Body of pancreas (tissue), 4 donors: ENCODE measurements at regions not wholly inside any gene's neighbourhood (a gene's known extent, or its start where the extent isn't known, plus 50 kb on each side); places are given as distances from the start of the nearest gene placed in this dataset.

Source experiments
- ATAC-seq: fragments of 150-250 bp; one replicate; pipeline ENCODE4 v1.9.1; 2016
- DNase-seq, 4 donors: peaks; one replicate each; pipeline ENCODE4 v3.0.0-alpha.2; 2019
- H3K27ac ChIP-seq, 4 donors: fragments of 200-600 bp; sonication (generic); 1 replicate in 3 of 4; 2 replicates in 1 of 4; pipeline versions ENCODE4 v1.5.1 to v1.6.1; 2016 to 2019; ENCODE audit warnings: mild to moderate bottlenecking in 1 of 4, mixed read lengths in 1 of 4, moderate library complexity in 1 of 4
- H3K27me3 ChIP-seq, 2 donors: fragments of 200-600 bp; sonication (generic); one replicate each; pipeline ENCODE4 v1.6.0; 2016; ENCODE audit warnings: mild to moderate bottlenecking in 1 of 2
- H3K36me3 ChIP-seq, 2 donors: fragments of 200-600 bp; sonication (generic); replicated peaks in 1 of 2; 2 replicates each; pipeline ENCODE4 v1.5.1; 2016; ENCODE audit warnings: low read depth in 2 of 2; ENCODE audit not compliant: insufficient read depth in 1 of 2
- H3K4me1 ChIP-seq: fragments of 200-600 bp; sonication (generic); one replicate; pipeline ENCODE4 v1.6.0; 2016
- H3K4me3 ChIP-seq, 2 donors: fragments of 200-600 bp; sonication (generic); 1 replicate in 1 of 2; 2 replicates in 1 of 2; pipeline ENCODE4 v1.5.1; 2016 to 2019
- H3K9me3 ChIP-seq, 3 donors: fragments of 200-600 bp; sonication (generic); 1 replicate in 2 of 3; 2 replicates in 1 of 3; pipeline ENCODE4 v1.5.1; 2016
- POLR2A ChIP-seq, 3 donors: fragments of 450-650 bp; IDR thresholded peaks; one replicate each; pipeline ENCODE4 v1.6.1; 2016; ENCODE audit warnings: antibody characterized with exemption in 3 of 3, mild to moderate bottlenecking in 2 of 3
- WGBS, 2 donors: methylation state at CpG; one replicate each; pipeline ENCODE4 v1.1.5; 2017; 5-methylcytosine and 5-hydroxymethylcytosine counted together
- intact Hi-C: fragments of 100-400 bp; cut with DNase I; formaldehyde crosslinking; loops from one replicate; pipeline ENCODE4 v1.15.1; 2023
- TF ChIP-seq, protein P1 (sequence below), 7 experiments: fragments of 450-650 bp in 4 of 7; fragments of 200-600 bp in 3 of 7; sonication (generic) in 3 of 7; IDR thresholded peaks; one replicate each; pipeline ENCODE4 v1.5.1; 2016 to 2019; ENCODE audit warnings: antibody characterized with exemption in 7 of 7

DNA sequence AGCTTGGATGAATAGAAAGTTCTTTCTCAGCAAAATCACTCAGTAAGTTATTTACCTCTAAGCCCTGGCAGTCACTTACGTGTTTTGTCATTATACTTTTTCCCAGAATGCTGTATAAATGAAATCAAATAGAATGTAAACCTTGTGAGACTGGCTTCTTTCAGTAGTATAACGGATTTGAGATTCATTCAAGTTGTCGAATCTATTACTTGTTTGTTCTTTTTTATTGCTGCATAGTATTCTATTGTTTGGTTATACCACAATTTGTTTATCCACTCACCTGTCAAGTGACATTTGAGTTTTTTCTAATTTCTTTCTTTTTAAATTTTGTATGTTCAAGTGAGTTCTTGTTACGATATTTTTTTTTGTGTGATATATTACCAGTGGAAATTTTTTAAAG lies 381.6 kb downstream of the EDEM1 start:
- intact Hi-C loops: no loop called here

DNA sequence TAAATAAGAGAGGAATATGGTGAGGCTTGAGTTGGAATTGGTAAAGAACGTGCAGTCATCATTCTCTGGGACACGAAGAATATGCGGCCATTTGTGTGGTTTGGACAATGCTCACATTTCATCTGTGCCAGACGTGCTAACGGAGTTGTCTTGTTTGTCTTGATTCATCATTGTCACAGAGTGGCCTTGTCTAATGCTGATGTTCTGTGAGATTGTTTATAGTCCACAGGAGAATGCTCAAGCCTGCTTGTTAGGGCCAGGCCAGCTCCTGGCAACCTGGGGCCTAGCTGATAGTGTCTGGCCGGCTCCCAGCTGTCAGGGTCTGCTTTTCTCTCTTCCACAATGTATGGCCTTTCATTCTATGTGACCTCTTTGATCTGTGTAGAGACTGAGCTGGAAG lies 384.7 kb downstream of the EDEM1 start:
- 56 to 63% methylated on average over 6 of the region's 6 CpGs for WGBS, 2 donors
- no peak for TF ChIP-seq POLR2A (IDR thresholded peaks at IDR 0.05)
- TF ChIP-seq, protein P1, sequence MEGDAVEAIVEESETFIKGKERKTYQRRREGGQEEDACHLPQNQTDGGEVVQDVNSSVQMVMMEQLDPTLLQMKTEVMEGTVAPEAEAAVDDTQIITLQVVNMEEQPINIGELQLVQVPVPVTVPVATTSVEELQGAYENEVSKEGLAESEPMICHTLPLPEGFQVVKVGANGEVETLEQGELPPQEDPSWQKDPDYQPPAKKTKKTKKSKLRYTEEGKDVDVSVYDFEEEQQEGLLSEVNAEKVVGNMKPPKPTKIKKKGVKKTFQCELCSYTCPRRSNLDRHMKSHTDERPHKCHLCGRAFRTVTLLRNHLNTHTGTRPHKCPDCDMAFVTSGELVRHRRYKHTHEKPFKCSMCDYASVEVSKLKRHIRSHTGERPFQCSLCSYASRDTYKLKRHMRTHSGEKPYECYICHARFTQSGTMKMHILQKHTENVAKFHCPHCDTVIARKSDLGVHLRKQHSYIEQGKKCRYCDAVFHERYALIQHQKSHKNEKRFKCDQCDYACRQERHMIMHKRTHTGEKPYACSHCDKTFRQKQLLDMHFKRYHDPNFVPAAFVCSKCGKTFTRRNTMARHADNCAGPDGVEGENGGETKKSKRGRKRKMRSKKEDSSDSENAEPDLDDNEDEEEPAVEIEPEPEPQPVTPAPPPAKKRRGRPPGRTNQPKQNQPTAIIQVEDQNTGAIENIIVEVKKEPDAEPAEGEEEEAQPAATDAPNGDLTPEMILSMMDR (IDR thresholded peaks at IDR 0.05): no peak

More for the DNA sequence above, 381.6 kb downstream of the EDEM1 start:
- no peak overlapping the region for H3K27ac ChIP-seq
- no peaks in the 10 kb centered on the region for H3K9me3 ChIP-seq
- WGBS, 2 donors: 81 to 86% methylated on average over 4 of the region's 4 CpGs
- no peak for DNase-seq
- H3K27me3 ChIP-seq: no peaks in the 10 kb centered on the region
- H3K4me1 ChIP-seq: no peaks in the 10 kb centered on the region
- H3K4me3 ChIP-seq: no peak overlapping the region
- no peak for TF ChIP-seq POLR2A (IDR thresholded peaks at IDR 0.05)
- TF ChIP-seq, protein P1 (IDR thresholded peaks at IDR 0.05): no peak
- H3K36me3 ChIP-seq: no peaks in the 10 kb centered on the region
- ATAC-seq: no peak

DNA sequence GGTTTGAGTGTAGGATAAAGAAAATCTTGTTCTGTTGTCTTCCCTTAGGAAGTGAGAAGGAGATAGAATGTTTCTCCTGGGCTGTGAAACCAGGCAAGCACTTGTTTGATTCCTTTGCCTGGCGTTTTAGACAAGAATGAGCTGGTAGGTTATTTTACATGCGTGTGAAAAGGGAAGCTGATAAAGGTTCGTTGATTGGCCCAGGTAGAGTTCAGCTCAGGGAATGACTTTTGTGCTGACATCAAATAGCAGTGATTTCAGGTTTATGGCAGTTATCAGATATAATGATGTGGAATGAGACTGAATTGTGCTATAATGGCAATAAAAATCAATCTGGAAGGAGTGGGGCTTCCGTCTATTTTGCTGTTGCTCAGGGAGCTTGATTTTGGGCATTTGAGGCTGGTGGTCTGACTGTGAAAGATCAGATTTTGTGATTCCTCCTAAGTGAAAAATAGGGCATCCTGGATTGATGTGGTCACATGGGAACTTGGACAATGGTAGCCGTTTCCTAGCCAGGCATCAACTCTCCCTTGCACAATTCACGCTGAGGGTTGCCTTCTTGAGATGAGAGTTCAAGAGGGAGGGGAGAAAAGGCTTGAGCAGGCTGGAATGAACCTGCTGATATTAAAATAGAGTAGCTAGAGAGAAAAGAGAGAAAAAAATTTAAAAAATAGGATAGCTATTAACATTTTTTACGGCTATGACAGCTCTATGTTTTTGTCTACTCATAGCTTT lies 388.9 kb downstream of the EDEM1 start:
- TF ChIP-seq, protein P1 (IDR thresholded peaks at IDR 0.05): no peak
- TF ChIP-seq POLR2A (IDR thresholded peaks at IDR 0.05): no peak

More for the DNA sequence above, 384.7 kb downstream of the EDEM1 start:
- Histone ChIP-seq H3K36me3 (no peaks in the 10 kb centered on the region), H3K4me3 (no peak overlapping the region), H3K27me3 (no peaks in the 10 kb centered on the region), H3K9me3 (no peaks in the 10 kb centered on the region), H3K27ac (no peak overlapping the region), H3K4me1 (no peaks in the 10 kb centered on the region)
- intact Hi-C loops: no loop called here
- DNase-seq (no peak), ATAC-seq (no peak)

DNA sequence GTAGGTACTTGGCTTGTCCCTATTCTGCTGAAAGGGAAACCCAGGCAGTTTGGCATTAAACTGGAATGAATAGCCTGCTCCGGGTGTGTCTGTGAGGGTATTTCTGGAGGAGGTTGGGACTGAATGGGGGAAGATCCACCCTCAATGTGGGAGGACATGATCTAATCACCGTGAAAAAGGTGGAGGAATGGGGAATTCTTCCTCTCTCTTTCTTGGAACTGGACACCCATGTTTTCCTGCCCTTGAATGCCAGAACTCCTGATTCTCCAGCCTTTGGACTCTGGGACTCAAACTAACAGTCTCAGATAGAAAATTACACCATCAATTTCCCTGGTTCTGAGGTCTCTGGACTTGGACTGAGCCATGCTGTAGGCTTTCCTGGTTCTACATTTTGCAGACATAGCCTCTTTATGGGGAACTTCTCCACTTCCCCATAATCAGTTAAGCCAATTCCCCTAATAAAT lies 391.7 kb downstream of the EDEM1 start:
- no peaks in the 10 kb centered on the region for H3K4me1 ChIP-seq
- no peaks in the 10 kb centered on the region for H3K36me3 ChIP-seq
- H3K27ac ChIP-seq: no peak overlapping the region
- 60 to 88% methylated on average over 2 of the region's 2 CpGs for WGBS, 2 donors
- ATAC-seq: no peak
- no peak for DNase-seq
- TF ChIP-seq, protein P1 (IDR thresholded peaks at IDR 0.05): no peak
- TF ChIP-seq POLR2A (IDR thresholded peaks at IDR 0.05): no peak
- intact Hi-C loops: no loop called here
- no peaks in the 10 kb centered on the region for H3K9me3 ChIP-seq
- no peak overlapping the region for H3K4me3 ChIP-seq
- no peaks in the 10 kb centered on the region for H3K27me3 ChIP-seq

More for the DNA sequence above, 388.9 kb downstream of the EDEM1 start:
- intact Hi-C loops: no loop called here
- ATAC-seq: no peak
- no peaks in the 10 kb centered on the region for H3K27me3 ChIP-seq
- no peaks in the 10 kb centered on the region for H3K4me1 ChIP-seq
- no peak overlapping the region for H3K27ac ChIP-seq
- no peaks in the 10 kb centered on the region for H3K36me3 ChIP-seq
- DNase-seq: no peak
- 56 to 57% methylated on average over 7 of the region's 7 CpGs for WGBS, 2 donors
- no peaks in the 10 kb centered on the region for H3K9me3 ChIP-seq
- H3K4me3 ChIP-seq: no peak overlapping the region

DNA sequence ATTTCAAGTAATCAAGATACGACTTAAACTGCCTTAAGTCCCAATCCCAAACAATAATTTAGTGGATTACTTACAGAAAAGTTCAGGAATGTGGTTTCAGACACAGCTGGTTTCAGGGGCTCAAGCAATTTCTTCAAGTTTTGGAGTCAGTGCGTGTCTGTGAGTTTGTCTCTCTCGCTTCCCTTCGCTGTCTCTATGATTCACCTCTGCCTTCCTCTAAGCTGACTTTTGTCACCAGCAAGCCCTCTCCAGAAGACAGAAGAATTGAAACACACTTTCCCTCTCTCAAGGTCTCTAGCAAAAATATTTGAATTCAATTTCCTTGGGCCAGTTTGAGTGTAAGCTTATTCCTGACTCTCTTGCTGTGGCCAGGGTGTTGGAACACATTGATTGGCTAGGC lies 392.4 kb downstream of the EDEM1 start:
- no peak overlapping the region for H3K27ac ChIP-seq
- no peak overlapping the region for H3K4me3 ChIP-seq
- H3K9me3 ChIP-seq: no peaks in the 10 kb centered on the region
- no peaks in the 10 kb centered on the region for H3K27me3 ChIP-seq
- H3K36me3 ChIP-seq: no peaks in the 10 kb centered on the region
- intact Hi-C loops: no loop called here
- 76 to 86% methylated on average over 4 of the region's 4 CpGs for WGBS, 2 donors
- TF ChIP-seq, protein P1 (IDR thresholded peaks at IDR 0.05): no peak
- TF ChIP-seq POLR2A (IDR thresholded peaks at IDR 0.05): no peak
- H3K4me1 ChIP-seq: no peaks in the 10 kb centered on the region
- no peak for ATAC-seq
- DNase-seq: no peak
